ENCODE measurements at regions not wholly inside any gene's neighbourhood (a gene's known extent, or its start where the extent isn't known, plus 50 kb on each side); places are given as distances from the start of the nearest gene placed in this dataset.

DNA sequence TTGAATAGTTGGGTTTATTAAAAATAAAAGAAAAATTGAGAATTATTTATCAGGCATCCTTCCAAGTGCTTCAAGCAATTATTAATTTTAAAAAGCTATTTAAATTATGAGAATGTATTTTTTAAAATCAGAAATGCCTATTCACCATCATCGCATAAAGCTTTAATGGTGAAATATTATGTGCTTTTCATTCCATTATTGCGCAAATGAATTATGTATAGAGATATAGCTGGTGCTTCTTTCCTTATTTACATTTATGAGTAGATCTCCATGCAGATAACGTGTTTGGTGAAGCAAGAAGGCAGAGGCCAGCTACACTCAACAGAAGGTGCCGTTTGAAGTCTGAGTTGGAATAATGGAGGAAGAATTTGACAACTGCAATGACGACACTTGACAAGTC lies 549.1 kb upstream of the DPP6 start:
- TF ChIP-seq EP300 (conservative IDR thresholded peaks at IDR 0.05; ENCODE audit: poor library complexity, severe bottlenecking) (no peak), TAF1 (IDR thresholded peaks at IDR 0.05; ENCODE audit: low read depth) (no peak), POLR2AphosphoS5 (IDR thresholded peaks at IDR 0.05) (no peak)
- TF ChIP-seq, protein P1, sequence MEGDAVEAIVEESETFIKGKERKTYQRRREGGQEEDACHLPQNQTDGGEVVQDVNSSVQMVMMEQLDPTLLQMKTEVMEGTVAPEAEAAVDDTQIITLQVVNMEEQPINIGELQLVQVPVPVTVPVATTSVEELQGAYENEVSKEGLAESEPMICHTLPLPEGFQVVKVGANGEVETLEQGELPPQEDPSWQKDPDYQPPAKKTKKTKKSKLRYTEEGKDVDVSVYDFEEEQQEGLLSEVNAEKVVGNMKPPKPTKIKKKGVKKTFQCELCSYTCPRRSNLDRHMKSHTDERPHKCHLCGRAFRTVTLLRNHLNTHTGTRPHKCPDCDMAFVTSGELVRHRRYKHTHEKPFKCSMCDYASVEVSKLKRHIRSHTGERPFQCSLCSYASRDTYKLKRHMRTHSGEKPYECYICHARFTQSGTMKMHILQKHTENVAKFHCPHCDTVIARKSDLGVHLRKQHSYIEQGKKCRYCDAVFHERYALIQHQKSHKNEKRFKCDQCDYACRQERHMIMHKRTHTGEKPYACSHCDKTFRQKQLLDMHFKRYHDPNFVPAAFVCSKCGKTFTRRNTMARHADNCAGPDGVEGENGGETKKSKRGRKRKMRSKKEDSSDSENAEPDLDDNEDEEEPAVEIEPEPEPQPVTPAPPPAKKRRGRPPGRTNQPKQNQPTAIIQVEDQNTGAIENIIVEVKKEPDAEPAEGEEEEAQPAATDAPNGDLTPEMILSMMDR (IDR thresholded peaks at IDR 0.05; ENCODE audit: poor library complexity, severe bottlenecking): no peak
